ENCODE measurements at regions not wholly inside any gene's neighbourhood (a gene's known extent, or its start where the extent isn't known, plus 50 kb on each side); places are given as distances from the start of the nearest gene placed in this dataset.

GRCh38 chr10:81036257-81036656 lies 498.6 kb downstream of the SH2D4B start:
- H3K14ac ChIP-seq (replicated peaks; ENCODE audit: low read depth, low read length): no peak overlapping the region
- H3K27ac ChIP-seq (ENCODE audit: insufficient read depth, low read length): no peak overlapping the region
- no peaks in the 10 kb centered on the region for H3K9me1 ChIP-seq (ENCODE audit: insufficient read depth, low read length)
- BruUV-seq (replicated peaks): no TSS peak
- no peak for ATAC-seq (ENCODE audit: low read depth)
- H3K4ac ChIP-seq (ENCODE audit: low read depth, low read length): no peak overlapping the region
- H2AFZ ChIP-seq (replicated peaks; ENCODE audit: low read length, poor library complexity): no peak overlapping the region
- H4K5ac ChIP-seq (ENCODE audit: low read depth, low read length): no peak overlapping the region
- H2AK5ac ChIP-seq (ENCODE audit: low read depth, low read length): no peak overlapping the region
- H3K23ac ChIP-seq (ENCODE audit: low read depth, low read length): no peak overlapping the region
- no peak overlapping the region for H2AK9ac ChIP-seq (replicated peaks; ENCODE audit: low read depth, low read length, poor library complexity)
- no peak overlapping the region for H3K4me2 ChIP-seq (ENCODE audit: low read depth, low read length)
- no peak overlapping the region for H2BK5ac ChIP-seq (ENCODE audit: low read depth, low read length, poor library complexity, severe bottlenecking)
- no peaks in the 10 kb centered on the region for H3K27me3 ChIP-seq (ENCODE audit: control insufficient read depth, insufficient read depth, low read length)
- H4K20me1 ChIP-seq (ENCODE audit: insufficient read depth, low read length): no peaks in the 10 kb centered on the region
- no CpG with 5 or more reads among the region's 3 CpGs for WGBS, 2 experiments (ENCODE audit: extremely low coverage in 2 of 2, insufficient read length in 1 of 2)
- DNase-seq: no peak
- H3K79me1 ChIP-seq (ENCODE audit: low read depth in 1 of 2, low read length in 2 of 2): no peaks in the 10 kb centered on the region
- ChIA-PET CTCF (no interaction called here), POLR2A (ENCODE audit: unreplicated experiment) (no interaction called here)
- in situ Hi-C loops (cut with MboI; ENCODE audit: low sequenced_read_pairs) (no loop called here), dilution Hi-C loops (cut with HindIII; ENCODE audit: low sequenced_read_pairs, unreplicated experiment) (no loop called here), intact Hi-C loops (cut with micrococcal nuclease) (no loop called here)
- H3K18ac ChIP-seq (ENCODE audit: low read depth, low read length): no peak overlapping the region
- no peak overlapping the region for H3K9ac ChIP-seq (ENCODE audit: low read depth, low read length)
- H4K8ac ChIP-seq (ENCODE audit: low read depth in 2 of 2, low read length in 2 of 2): no peak overlapping the region
- no peak overlapping the region for H3K56ac ChIP-seq (ENCODE audit: extremely low read depth, insufficient read depth, low read length)
- H2BK20ac ChIP-seq (ENCODE audit: low read depth, low read length): no peak overlapping the region
- no peak overlapping the region for H3K4me3 ChIP-seq (ENCODE audit: insufficient read depth, low read depth, low read length)
- no peak overlapping the region for H2BK120ac ChIP-seq (ENCODE audit: low read depth, low read length)
- peaks cover 7% of the 10 kb centered on the region; the same call in 1 of the 2 replicates for H3K9me3 ChIP-seq (ENCODE audit: control insufficient read depth, insufficient read depth, low read length)
- TF ChIP-seq ELK1 (IDR thresholded peaks at IDR 0.05; ENCODE audit: borderline replicate concordance, low read depth, low read length) (no peak), POLR2A (IDR thresholded peaks at IDR 0.05; ENCODE audit: low read depth, low read length) (no peak), MAZ (IDR thresholded peaks at IDR 0.05; ENCODE audit: borderline replicate concordance, low read depth, low read length) (no peak), RAD21 (IDR thresholded peaks at IDR 0.05; ENCODE audit: low read length) (no peak), SMC3 (IDR thresholded peaks at IDR 0.05; ENCODE audit: low read depth, low read length) (no peak), FOS (IDR thresholded peaks at IDR 0.05; ENCODE audit: low read depth, low read length) (no peak), RFX5 (IDR thresholded peaks at IDR 0.05; ENCODE audit: low read depth, low read length) (no peak), MXI1 (IDR thresholded peaks at IDR 0.05; ENCODE audit: borderline replicate concordance, low read depth, low read length) (no peak), CTCF (conservative IDR thresholded peaks at IDR 0.05; ENCODE audit: low read depth, low read length) (no peak), NFE2L2 (IDR thresholded peaks at IDR 0.05; ENCODE audit: low read depth, low read length) (no peak), CHD1 (IDR thresholded peaks at IDR 0.05; ENCODE audit: low read depth, low read length) (no peak), MAFK (IDR thresholded peaks at IDR 0.05; ENCODE audit: low read depth, low read length) (no peak)
- H4K91ac ChIP-seq (ENCODE audit: insufficient read depth, low read depth, low read length): no peak overlapping the region
- H3K4me1 ChIP-seq (ENCODE audit: control insufficient read depth, insufficient read depth, low read length): no peaks in the 10 kb centered on the region
- H3K36me3 ChIP-seq (ENCODE audit: control insufficient read depth, insufficient read depth, low read length): no peaks in the 10 kb centered on the region
- no peak overlapping the region for H2BK15ac ChIP-seq (ENCODE audit: low read depth, low read length)

All from IMR-90 (cell line).